HepG2 (cell line): ENCODE measurements at regions not wholly inside any gene's neighbourhood (a gene's known extent, or its start where the extent isn't known, plus 50 kb on each side); places are given as distances from the start of the nearest gene placed in this dataset.

Source experiments
- ATAC-seq: fragments of 200-7000 bp; cut with Tn5 transposase; 3 replicates; pipeline ENCODE4 v1.9.1; 2020; ENCODE audit warnings: mild to moderate bottlenecking, moderate library complexity
- BruUV-seq: library from RNA; stranded (reverse); fragments of 400-500 nt; replicated peaks from 2 replicates; lab custom pipeline; 2021; lab: Mats Ljungman, UMichigan
- CTCF ChIA-PET: fragments of 300-600 bp; formaldehyde crosslinking; extraction: SDS; loops from one replicate; lab custom pipeline; 2021; ENCODE audit warnings: low total read pairs, inconsistent platforms, low intra/inter-chr PET ratio; lab: Yijun Ruan, JAX
- POLR2A ChIA-PET: fragments of 350-600 bp; sonication (Branson Sonifier 250); formaldehyde crosslinking; loops from one replicate; lab custom pipeline; 2020; ENCODE audit warnings: antibody characterized with exemption, inconsistent platforms; lab: Yijun Ruan, JAX
- DNase-seq: peaks from one replicate; pipeline ENCODE4 v3.0.0-alpha.2; 2015; ENCODE audit warnings: low spot score
- FAIRE-seq: peaks from 3 replicates; lab custom pipeline; 2011; peaks lifted over from hg19 to GRCh38; lab: Jason Lieb, UNC
- H2AFZ ChIP-seq: one replicate; pipeline ENCODE4 v1.6.1; 2011; ENCODE audit warnings: low read length, inconsistent platforms
- H3K27ac ChIP-seq: fragments of 300-600 bp; 3 replicates; pipeline ENCODE4 v1.8.0; 2011; ENCODE audit warnings: mixed run types, mild to moderate bottlenecking, mixed read lengths, low read length, inconsistent platforms; ENCODE audit not compliant: insufficient read depth; ENCODE audit errors: extremely low read length
- H3K27me3 ChIP-seq, 2 experiments: fragments of 200-600 bp in 1 of 2; 2 replicates in 1 of 2; 3 replicates in 1 of 2; pipeline versions ENCODE4 v1.6.0 to v1.8.0; 2011; ENCODE audit warnings: low read length in 2 of 2, mild to moderate bottlenecking in 2 of 2, moderate library complexity in 2 of 2, inconsistent platforms in 1 of 2; ENCODE audit not compliant: insufficient read depth in 2 of 2, control insufficient read depth in 1 of 2
- H3K36me3 ChIP-seq, 2 experiments: fragments of 200-600 bp in 1 of 2; replicated peaks in 1 of 2; 2 replicates in 1 of 2; 3 replicates in 1 of 2; pipeline versions ENCODE4 v1.5.1 to v1.8.0; 2011; ENCODE audit warnings: low read length in 2 of 2, inconsistent platforms in 1 of 2; ENCODE audit not compliant: insufficient read depth in 2 of 2, control insufficient read depth in 1 of 2
- H3K4me1 ChIP-seq: 2 replicates; pipeline ENCODE4 v1.5.1; 2012; ENCODE audit warnings: low read length, inconsistent platforms; ENCODE audit not compliant: insufficient read depth
- H3K4me2 ChIP-seq: 2 replicates; pipeline ENCODE4 v1.6.0; 2011; ENCODE audit warnings: low read depth, low read length, inconsistent platforms
- H3K4me3 ChIP-seq, 3 experiments: fragments of 200-600 bp in 1 of 3; sonication (generic), shearing (Covaris generic) in 1 of 3; replicated peaks in 1 of 3; 2 replicates each; pipeline ENCODE4 v1.5.1; 2011 to 2016; ENCODE audit warnings: low read length in 3 of 3, inconsistent platforms in 2 of 3, low read depth in 2 of 3, mild to moderate bottlenecking in 2 of 3, control low read depth in 1 of 3, mixed read lengths in 1 of 3; ENCODE audit not compliant: insufficient read depth in 1 of 3
- H3K79me2 ChIP-seq: one replicate; pipeline ENCODE4 v1.6.1; 2011; ENCODE audit warnings: low read length, inconsistent platforms; ENCODE audit not compliant: insufficient read depth
- H3K9ac ChIP-seq: 2 replicates; pipeline ENCODE4 v1.6.0; 2011; ENCODE audit warnings: mild to moderate bottlenecking, low read depth, low read length, inconsistent platforms; ENCODE audit not compliant: insufficient read depth
- H3K9me3 ChIP-seq: 2 replicates; pipeline ENCODE4 v1.5.1; 2012; ENCODE audit warnings: mild to moderate bottlenecking, low read length
- H4K20me1 ChIP-seq: 2 replicates; pipeline ENCODE4 v1.6.0; 2011; ENCODE audit warnings: inconsistent platforms, mild to moderate bottlenecking, low read length, moderate library complexity; ENCODE audit not compliant: insufficient read depth
- DPF2 ChIP-seq: sonication (generic); formaldehyde crosslinking; IDR thresholded peaks from 2 replicates; pipeline ENCODE4 v1.4.0; 2020; ENCODE audit warnings: mild to moderate bottlenecking, low read depth, missing genetic modification reagents, borderline replicate concordance
- GABPA ChIP-seq, 2 experiments: IDR thresholded peaks; 2 replicates each; pipeline ENCODE4 v1.6.1; 2011 to 2016; ENCODE audit warnings: low read depth in 2 of 2, low read length in 1 of 2, missing biosample characterization in 1 of 2, missing genetic modification characterization in 1 of 2
- GTF2F1 ChIP-seq: fragments of 150-350 bp; IDR thresholded peaks from 2 replicates; pipeline ENCODE4 v1.6.1; 2014; ENCODE audit warnings: low read length
- HBP1 ChIP-seq: IDR thresholded peaks from 2 replicates; pipeline ENCODE4 v1.6.1; 2016; ENCODE audit warnings: low read depth, control low read depth
- HIC2 ChIP-seq: sonication (generic); formaldehyde crosslinking; IDR thresholded peaks from 2 replicates; pipeline ENCODE4 v1.9.0; 2022; ENCODE audit warnings: low read depth, missing genetic modification reagents
- KDM4B ChIP-seq: sonication (generic); formaldehyde crosslinking; IDR thresholded peaks from 2 replicates; pipeline ENCODE4 v1.4.0; 2020; ENCODE audit warnings: missing genetic modification reagents
- TFAP4 ChIP-seq: sonication (generic); IDR thresholded peaks from 2 replicates; pipeline ENCODE4 v1.6.1; 2016; ENCODE audit warnings: low read depth, borderline replicate concordance
- THYN1 ChIP-seq: sonication (generic); formaldehyde crosslinking; IDR thresholded peaks from 2 replicates; pipeline ENCODE4 v1.8.1; 2023; ENCODE audit warnings: low read depth, mild to moderate bottlenecking, moderate library complexity, missing genetic modification reagents, borderline replicate concordance
- ZNF414 ChIP-seq: sonication (generic); formaldehyde crosslinking; IDR thresholded peaks from 2 replicates; pipeline ENCODE4 v1.5.0; 2020; ENCODE audit warnings: missing genetic modification reagents
- WGBS: methylation state at CpG from one replicate; pipeline ENCODE4 v1.1.6; 2017; ENCODE audit warnings: low lambda C conversion rate; 5-methylcytosine and 5-hydroxymethylcytosine counted together
- in situ Hi-C: cut with HindIII; loops from 2 replicates; pipeline ENCODE4 v1.10.0; 2017; ENCODE audit warnings: low pct_unique_long_range_greater_than_20kb; ENCODE audit not compliant: extremely low pct_ligation_motif_present
- intact Hi-C: fragments of 100-400 bp; cut with micrococcal nuclease; formaldehyde crosslinking; loops from one replicate; pipeline ENCODE4 v1.10.0; 2022; ENCODE audit not compliant: unreplicated experiment

- WGBS: 0% methylated on average over 3 of the region's 3 CpGs
- BruUV-seq: no TSS peak
- Histone ChIP-seq H3K4me3 (no peak overlapping the region), H4K20me1 (no peaks in the 10 kb centered on the region), H2AFZ (no peak overlapping the region), H3K36me3 (no peaks in the 10 kb centered on the region), H3K9ac (no peak overlapping the region), H3K27me3 (no peaks in the 10 kb centered on the region), H3K79me2 (no peaks in the 10 kb centered on the region), H3K27ac (no peak overlapping the region), H3K4me1 (no peaks in the 10 kb centered on the region), H3K9me3 (peaks cover 4% of the 10 kb centered on the region; the same call in 1 of the 2 replicates), H3K4me2 (no peak overlapping the region)
- ChIA-PET POLR2A (no interaction called here), CTCF (no interaction called here)
- ATAC-seq (no peak), FAIRE-seq (no peak), DNase-seq (no peak)
- TF ChIP-seq HIC2 (no peak), GTF2F1 (no peak), TFAP4 (no peak), ZNF414 (no peak), HBP1 (no peak), THYN1 (CRISPR knock-in tag) (no peak), KDM4B (no peak), GABPA (IDR thresholded peaks at IDR 0.05; ENCODE audit: low read depth, low read length) (no peak), GABPA (CRISPR knock-in tag; IDR thresholded peaks at IDR 0.05; ENCODE audit: low read depth) (no peak), DPF2 (CRISPR knock-in tag) (no peak)
- in situ Hi-C loops (no loop called here), intact Hi-C loops (no loop called here)
Measured at GRCh38 chrX:43019021-43019420, 241.1 kb upstream of the PPP1R2C start.
